GM10266 (cell line): ENCODE measurements at regions not wholly inside any gene's neighbourhood (a gene's known extent, or its start where the extent isn't known, plus 50 kb on each side); places are given as distances from the start of the nearest gene placed in this dataset.

Source experiments
- DNase-seq: peaks from one replicate; pipeline ENCODE4 v3.0.0; 2012; ENCODE audit errors: extremely low spot score
- TF ChIP-seq, protein P1 (sequence below): IDR thresholded peaks from 2 replicates; pipeline ENCODE4 v1.5.1; 2012; ENCODE audit warnings: mild to moderate bottlenecking, low read depth; ENCODE audit not compliant: control insufficient read depth, insufficient read depth; ENCODE audit errors: missing control alignments

DNA sequence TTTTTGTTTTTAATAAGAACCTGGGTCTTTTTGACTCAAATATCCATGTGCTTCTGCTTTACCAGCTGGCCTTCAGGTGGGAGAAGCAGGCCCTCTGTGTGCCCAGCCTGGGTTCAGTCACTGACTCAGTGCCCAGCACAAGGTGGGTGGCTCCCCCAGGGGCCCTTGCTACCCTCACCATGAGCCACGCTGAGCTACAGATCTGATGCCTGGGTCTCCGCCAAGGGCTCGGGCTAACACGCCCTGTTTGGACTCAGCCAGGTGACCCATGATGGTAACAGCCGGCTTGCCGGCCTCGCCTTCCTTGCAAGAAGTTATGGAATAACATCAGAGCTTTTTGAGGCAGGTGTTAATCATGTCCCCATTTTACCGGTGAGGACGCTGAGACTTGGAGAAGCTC lies 109.5 kb upstream of the NLRP1 start:
- DNase-seq = no peak
- TF ChIP-seq, protein P1, sequence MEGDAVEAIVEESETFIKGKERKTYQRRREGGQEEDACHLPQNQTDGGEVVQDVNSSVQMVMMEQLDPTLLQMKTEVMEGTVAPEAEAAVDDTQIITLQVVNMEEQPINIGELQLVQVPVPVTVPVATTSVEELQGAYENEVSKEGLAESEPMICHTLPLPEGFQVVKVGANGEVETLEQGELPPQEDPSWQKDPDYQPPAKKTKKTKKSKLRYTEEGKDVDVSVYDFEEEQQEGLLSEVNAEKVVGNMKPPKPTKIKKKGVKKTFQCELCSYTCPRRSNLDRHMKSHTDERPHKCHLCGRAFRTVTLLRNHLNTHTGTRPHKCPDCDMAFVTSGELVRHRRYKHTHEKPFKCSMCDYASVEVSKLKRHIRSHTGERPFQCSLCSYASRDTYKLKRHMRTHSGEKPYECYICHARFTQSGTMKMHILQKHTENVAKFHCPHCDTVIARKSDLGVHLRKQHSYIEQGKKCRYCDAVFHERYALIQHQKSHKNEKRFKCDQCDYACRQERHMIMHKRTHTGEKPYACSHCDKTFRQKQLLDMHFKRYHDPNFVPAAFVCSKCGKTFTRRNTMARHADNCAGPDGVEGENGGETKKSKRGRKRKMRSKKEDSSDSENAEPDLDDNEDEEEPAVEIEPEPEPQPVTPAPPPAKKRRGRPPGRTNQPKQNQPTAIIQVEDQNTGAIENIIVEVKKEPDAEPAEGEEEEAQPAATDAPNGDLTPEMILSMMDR = no peak

DNA sequence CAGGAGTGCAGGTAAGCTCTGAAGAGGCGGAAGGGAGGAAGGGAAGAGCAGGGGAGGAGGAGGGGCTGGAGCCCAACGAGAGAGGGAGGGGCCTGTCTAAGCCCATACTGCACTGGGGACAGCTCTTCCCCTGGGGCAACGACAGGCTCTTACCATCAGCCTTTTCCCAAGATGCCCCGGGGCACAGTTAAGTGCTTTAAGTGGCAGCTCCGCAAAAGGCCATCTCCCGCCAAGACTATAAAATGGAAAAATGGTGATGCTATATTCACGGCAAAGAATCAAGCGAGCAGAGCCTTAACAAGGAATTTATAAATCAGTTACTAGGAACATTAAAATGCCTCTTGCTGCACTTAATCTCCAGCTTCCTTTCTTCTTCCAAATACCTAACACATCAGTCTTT lies 110.2 kb upstream of the NLRP1 start:
- no peak for DNase-seq

DNA sequence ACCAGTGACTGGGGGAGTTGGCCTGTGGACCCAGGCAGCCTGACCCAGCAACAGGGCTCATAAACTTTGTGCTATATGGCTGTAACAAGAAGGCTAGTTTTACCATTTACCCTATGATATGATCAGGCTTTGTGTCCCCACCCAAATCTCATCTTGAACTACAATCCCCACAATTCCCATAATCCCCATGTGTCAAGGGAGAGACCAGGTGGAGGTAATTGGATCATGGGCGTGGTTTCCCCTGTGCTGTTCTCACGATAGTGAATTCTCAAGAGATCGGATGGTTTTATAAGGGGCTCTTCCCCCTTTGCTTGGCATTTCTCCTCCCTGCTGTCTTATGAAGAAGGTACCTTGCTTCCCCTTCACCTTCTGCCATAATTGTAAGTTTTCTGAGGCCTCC lies 111.2 kb upstream of the NLRP1 start:
- TF ChIP-seq, protein P1 = no peak
- no peak for DNase-seq

More for the DNA sequence above, 110.2 kb upstream of the NLRP1 start:
- TF ChIP-seq, protein P1 = no peak

DNA sequence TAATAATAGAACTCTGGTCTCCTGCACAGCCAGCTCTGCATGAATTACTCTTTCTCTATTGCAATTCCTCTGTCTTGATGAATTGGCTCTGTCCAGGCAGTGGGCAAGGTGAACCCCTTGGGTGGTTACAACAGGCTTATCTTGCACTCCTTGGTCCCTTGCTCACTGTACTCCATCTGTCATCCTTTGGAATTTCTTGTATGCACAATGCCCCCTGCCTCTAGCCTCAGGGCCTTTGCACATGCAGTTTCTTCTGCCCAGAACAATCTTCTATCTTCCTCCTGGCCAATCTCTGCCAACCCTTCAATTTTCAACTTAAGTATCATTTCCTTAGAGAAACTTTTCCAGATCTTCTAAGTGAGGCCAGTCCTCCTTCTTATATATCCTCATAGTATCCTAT lies 114.7 kb upstream of the NLRP1 start:
- TF ChIP-seq, protein P1 = no peak
- DNase-seq = no peak

DNA sequence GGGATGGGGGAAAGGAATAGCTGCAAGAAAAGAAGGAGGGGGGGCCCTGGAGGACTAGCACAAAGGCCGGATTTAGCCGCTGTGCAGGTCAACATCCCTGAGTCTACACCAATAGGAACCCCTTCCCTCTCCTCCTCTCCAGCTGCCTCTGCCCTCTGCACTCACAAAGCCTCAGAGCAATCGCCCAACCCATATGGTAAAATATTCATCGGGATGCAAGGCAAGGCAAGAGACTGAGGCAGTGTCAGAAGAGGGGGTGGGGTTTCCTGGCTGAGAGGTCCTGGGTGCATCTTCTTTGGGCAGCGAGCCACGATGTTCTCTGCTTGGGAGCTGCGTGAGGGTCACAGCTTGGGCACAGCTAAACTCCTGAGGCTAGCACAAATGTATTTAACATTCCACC lies 115.5 kb upstream of the NLRP1 start:
- DNase-seq = no peak
- TF ChIP-seq, protein P1 = no peak

DNA sequence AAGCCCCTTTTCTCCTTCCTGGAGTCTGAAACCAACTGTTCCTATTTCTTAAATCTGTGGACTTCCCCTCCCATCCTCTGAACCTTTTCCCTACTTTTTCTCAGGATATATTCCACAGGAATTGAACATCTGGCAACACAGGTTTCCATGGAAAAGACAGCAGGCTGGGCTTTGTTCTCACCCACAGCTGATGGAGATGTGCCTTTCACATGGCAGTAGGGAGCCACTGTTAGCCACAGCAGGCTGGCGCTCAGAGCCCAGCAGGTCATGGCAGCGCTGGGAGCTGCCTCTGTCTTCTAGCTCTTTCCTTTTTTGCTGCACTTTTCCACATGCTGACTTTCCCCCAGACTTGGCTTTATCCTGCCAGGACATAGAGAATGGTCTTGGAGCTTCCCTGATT lies 116.4 kb upstream of the NLRP1 start:
- DNase-seq = no peak
- TF ChIP-seq, protein P1 = no peak

DNA sequence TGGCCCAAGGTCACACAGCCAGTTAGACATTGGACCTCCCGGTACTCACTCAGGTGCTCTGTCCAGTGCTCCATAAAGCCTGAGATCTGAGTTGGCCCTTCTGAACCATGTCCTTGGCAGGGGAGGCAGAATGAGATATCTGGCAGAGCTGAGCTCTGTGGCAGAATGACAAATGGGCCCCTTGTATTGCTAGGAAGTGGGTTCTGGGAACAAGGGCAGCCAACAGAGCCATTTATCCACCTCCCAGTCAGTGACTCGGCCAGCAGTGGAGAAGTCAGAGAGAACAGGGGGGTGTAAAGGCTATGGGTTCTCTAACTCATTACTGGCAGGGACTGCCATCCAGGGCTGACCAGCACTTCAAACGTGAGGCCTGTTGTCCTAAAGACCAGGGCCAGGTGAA lies 117.1 kb upstream of the NLRP1 start:
- DNase-seq = no peak
- TF ChIP-seq, protein P1 = no peak
